ENCODE measurements at regions not wholly inside any gene's neighbourhood (a gene's known extent, or its start where the extent isn't known, plus 50 kb on each side); places are given as distances from the start of the nearest gene placed in this dataset.

- DNase-seq, result no peak
These were observed 85.8 kb upstream of the WSCD2 start for GRCh38 chr12:108043286-108043685.

- DNase-seq, result no peak
These were observed 85.1 kb upstream of the WSCD2 start for GRCh38 chr12:108043750-108044533.

- no peak for DNase-seq
These were observed 83.0 kb upstream of the WSCD2 start for GRCh38 chr12:108046135-108046534.

GRCh38 chr12:108046650-108047049 lies 82.4 kb upstream of the WSCD2 start:
- no peak for DNase-seq

GRCh38 chr12:108047071-108047550 lies 82.0 kb upstream of the WSCD2 start:
- DNase-seq, result no peak

GRCh38 chr12:108048686-108049085 lies 80.4 kb upstream of the WSCD2 start:
- DNase-seq, result no peak

GRCh38 chr12:108050696-108051095 lies 78.4 kb upstream of the WSCD2 start:
- DNase-seq, result no peak

GRCh38 chr12:108052260-108052659 lies 76.8 kb upstream of the WSCD2 start:
- no peak for DNase-seq

- no peak for DNase-seq
These were observed 75.6 kb upstream of the WSCD2 start for GRCh38 chr12:108053512-108053911.

- no peak for DNase-seq
These were observed 74.6 kb upstream of the WSCD2 start for GRCh38 chr12:108054496-108054895.

- no peak for DNase-seq
These were observed 73.9 kb upstream of the WSCD2 start for GRCh38 chr12:108055141-108055540.

- DNase-seq, result no peak
These were observed 69.0 kb upstream of the WSCD2 start for GRCh38 chr12:108060067-108060466.

GRCh38 chr12:108060903-108061302 lies 68.2 kb upstream of the WSCD2 start:
- no peak for DNase-seq

GRCh38 chr12:108063192-108063591 lies 65.9 kb upstream of the WSCD2 start:
- DNase-seq, result peak; percentile 7

- no peak for DNase-seq
These were observed 64.0 kb upstream of the WSCD2 start for GRCh38 chr12:108065069-108065468.

- DNase-seq, result no peak
These were observed 62.2 kb upstream of the WSCD2 start for GRCh38 chr12:108066583-108067577.

- no peak for DNase-seq
These were observed 59.4 kb upstream of the WSCD2 start for GRCh38 chr12:108069651-108070165.

GRCh38 chr12:108075561-108075960 lies 53.5 kb upstream of the WSCD2 start:
- DNase-seq, result no peak

GRCh38 chr12:108076556-108076955 lies 52.5 kb upstream of the WSCD2 start:
- no peak for DNase-seq

- DNase-seq, result no peak
These were observed 50.7 kb upstream of the WSCD2 start for GRCh38 chr12:108078428-108078827.
